Fibroblast of lung (primary cell): ENCODE measurements at regions not wholly inside any gene's neighbourhood (a gene's known extent, or its start where the extent isn't known, plus 50 kb on each side); places are given as distances from the start of the nearest gene placed in this dataset.

Experiments
- DNase-seq, 2 donors: peaks; one replicate each; pipeline versions ENCODE4 v3.0.0 to v3.0.0-alpha.2; 2010; ENCODE audit warnings: low read depth in 2 of 2
- H2AFZ ChIP-seq: 2 replicates; pipeline ENCODE4 v1.5.1; 2012; ENCODE audit warnings: low read length, control low read depth, inconsistent platforms
- H3K27ac ChIP-seq: 2 replicates; pipeline ENCODE4 v1.5.1; 2011; ENCODE audit warnings: low read length, control low read depth; ENCODE audit not compliant: insufficient read depth
- H3K27me3 ChIP-seq: 2 replicates; pipeline ENCODE4 v1.5.1; 2011; ENCODE audit warnings: mild to moderate bottlenecking, low read length; ENCODE audit not compliant: control insufficient read depth, insufficient read depth
- H3K36me3 ChIP-seq: 2 replicates; pipeline ENCODE4 v1.5.1; 2011; ENCODE audit warnings: low read length; ENCODE audit not compliant: control insufficient read depth, insufficient read depth
- H3K4me1 ChIP-seq: 2 replicates; pipeline ENCODE4 v1.5.1; 2011; ENCODE audit warnings: low read length; ENCODE audit not compliant: control insufficient read depth, insufficient read depth; ENCODE audit errors: extremely low read depth
- H3K4me2 ChIP-seq: 2 replicates; pipeline ENCODE4 v1.5.1; 2011; ENCODE audit warnings: low read length, control low read depth; ENCODE audit not compliant: insufficient read depth; ENCODE audit errors: extremely low read depth
- H3K4me3 ChIP-seq, 4 experiments: fragments of 200-600 bp in 1 of 4; sonication (generic) in 1 of 4; replicated peaks in 1 of 4; 2 replicates each; pipeline ENCODE4 v1.5.1; 2011 to 2016; ENCODE audit warnings: low read length in 4 of 4, low read depth in 3 of 4, mild to moderate bottlenecking in 3 of 4, control low read depth in 2 of 4, inconsistent platforms in 1 of 4, mixed read lengths in 1 of 4; ENCODE audit not compliant: insufficient read depth in 1 of 4; ENCODE audit errors: control extremely low read depth in 1 of 4
- H3K79me2 ChIP-seq: 2 replicates; pipeline ENCODE4 v1.5.1; 2012; ENCODE audit warnings: mild to moderate bottlenecking, low read length, inconsistent platforms; ENCODE audit not compliant: control insufficient read depth, insufficient read depth
- H3K9ac ChIP-seq: 2 replicates; pipeline ENCODE4 v1.5.1; 2011; ENCODE audit warnings: mild to moderate bottlenecking, low read length, control low read depth; ENCODE audit not compliant: insufficient read depth
- H3K9me3 ChIP-seq: 2 replicates; pipeline ENCODE4 v1.5.1; 2012; ENCODE audit warnings: low read depth, low read length; ENCODE audit not compliant: control insufficient read depth, insufficient read depth
- H4K20me1 ChIP-seq: 2 replicates; pipeline ENCODE4 v1.5.1; 2011; ENCODE audit warnings: low read length; ENCODE audit not compliant: control insufficient read depth, insufficient read depth; ENCODE audit errors: extremely low read depth
- CTCF ChIP-seq, 2 donors: IDR thresholded peaks in 1 of 2; conservative IDR thresholded peaks in 1 of 2; 1 replicate in 1 of 2; 2 replicates in 1 of 2; pipeline ENCODE4 v1.5.1; 2011 to 2012; ENCODE audit warnings: low read length in 2 of 2, control low read depth in 1 of 2, inconsistent platforms in 1 of 2, low read depth in 1 of 2, mild to moderate bottlenecking in 1 of 2
- EZH2 ChIP-seq: IDR thresholded peaks from 2 replicates; pipeline ENCODE4 v1.5.1; 2012; ENCODE audit warnings: low read length, control low read depth, mild to moderate bottlenecking; ENCODE audit errors: missing control alignments

GRCh38 chr3:3918763-3919162 lies 119.5 kb downstream of the LRRN1 start:
- no peak overlapping the region for H2AFZ ChIP-seq
- no peaks in the 10 kb centered on the region for H4K20me1 ChIP-seq

GRCh38 chr3:3919316-3919715 lies 120.1 kb downstream of the LRRN1 start:
- H3K4me1 ChIP-seq = no peaks in the 10 kb centered on the region
- no peaks in the 10 kb centered on the region for H3K9me3 ChIP-seq
- DNase-seq = no peak
- no peaks in the 10 kb centered on the region for H3K79me2 ChIP-seq
- no peaks in the 10 kb centered on the region for H4K20me1 ChIP-seq
- no peak overlapping the region for H3K27ac ChIP-seq
- H2AFZ ChIP-seq = no peak overlapping the region
- TF ChIP-seq CTCF (conservative IDR thresholded peaks at IDR 0.05 in 1 of 2, IDR thresholded peaks at IDR 0.05 in 1 of 2; ENCODE audit: low read depth in 1 of 2, low read length in 2 of 2) (no peak), EZH2 (no peak)
- H3K36me3 ChIP-seq = no peaks in the 10 kb centered on the region
- H3K4me2 ChIP-seq = no peak overlapping the region
- H3K27me3 ChIP-seq = no peaks in the 10 kb centered on the region
- H3K9ac ChIP-seq = no peak overlapping the region
- H3K4me3 ChIP-seq = no peak overlapping the region

More at GRCh38 chr3:3918763-3919162, 119.5 kb downstream of the LRRN1 start:
- Histone ChIP-seq H3K36me3 (no peaks in the 10 kb centered on the region), H3K4me2 (no peak overlapping the region), H3K4me3 (no peak overlapping the region), H3K4me1 (no peaks in the 10 kb centered on the region), H3K27me3 (no peaks in the 10 kb centered on the region), H3K79me2 (no peaks in the 10 kb centered on the region), H3K27ac (no peak overlapping the region), H3K9me3 (no peaks in the 10 kb centered on the region), H3K9ac (no peak overlapping the region)
- no peak for TF ChIP-seq EZH2
- TF ChIP-seq CTCF (conservative IDR thresholded peaks at IDR 0.05 in 1 of 2, IDR thresholded peaks at IDR 0.05 in 1 of 2; ENCODE audit: low read depth in 1 of 2, low read length in 2 of 2) = no peak
- no peak for DNase-seq

GRCh38 chr3:3923619-3924018 lies 124.4 kb downstream of the LRRN1 start:
- Histone ChIP-seq H3K79me2 (no peaks in the 10 kb centered on the region), H3K9me3 (no peaks in the 10 kb centered on the region), H3K9ac (no peak overlapping the region), H3K36me3 (no peaks in the 10 kb centered on the region), H3K4me1 (no peaks in the 10 kb centered on the region), H3K4me2 (no peak overlapping the region), H3K4me3 (no peak overlapping the region), H4K20me1 (no peaks in the 10 kb centered on the region), H2AFZ (no peak overlapping the region), H3K27me3 (no peaks in the 10 kb centered on the region), H3K27ac (no peak overlapping the region)
- DNase-seq = no peak
- TF ChIP-seq EZH2 (no peak), CTCF (conservative IDR thresholded peaks at IDR 0.05 in 1 of 2, IDR thresholded peaks at IDR 0.05 in 1 of 2; ENCODE audit: low read depth in 1 of 2, low read length in 2 of 2) (no peak)
